DOHH2 (cell line): ENCODE measurements at regions not wholly inside any gene's neighbourhood (a gene's known extent, or its start where the extent isn't known, plus 50 kb on each side); places are given as distances from the start of the nearest gene placed in this dataset.

ENCODE experiments used
- H3F3A ChIP-seq: fragments of 200-600 bp; sonication (generic), shearing (Covaris generic); 2 replicates; pipeline ENCODE4 v1.6.0; 2016; ENCODE audit warnings: antibody characterized with exemption, mild to moderate bottlenecking; ENCODE audit not compliant: control insufficient read depth, insufficient read depth
- H3K27ac ChIP-seq: fragments of 200-600 bp; sonication (generic); 2 replicates; pipeline ENCODE4 v1.5.1; 2014; ENCODE audit warnings: low read depth, mild to moderate bottlenecking, low read length, moderate library complexity
- H3K27me3 ChIP-seq: fragments of 200-600 bp; sonication (generic); 2 replicates; pipeline ENCODE4 v1.6.1; 2014; ENCODE audit warnings: mild to moderate bottlenecking, low read length, mixed read lengths; ENCODE audit not compliant: control insufficient read depth
- H3K36me3 ChIP-seq: fragments of 200-600 bp; sonication (generic); 2 replicates; pipeline ENCODE4 v1.6.1; 2014; ENCODE audit warnings: mild to moderate bottlenecking, low read length, moderate library complexity, mixed read lengths; ENCODE audit not compliant: control insufficient read depth
- H3K4me1 ChIP-seq: fragments of 200-600 bp; sonication (generic); 2 replicates; pipeline ENCODE4 v1.6.1; 2014; ENCODE audit warnings: mild to moderate bottlenecking, low read length, mixed read lengths; ENCODE audit not compliant: control insufficient read depth
- H3K4me2 ChIP-seq: fragments of 200-600 bp; sonication (generic); 2 replicates; pipeline ENCODE4 v1.6.0; 2014; ENCODE audit warnings: mild to moderate bottlenecking, low read length, moderate library complexity
- H3K4me3 ChIP-seq: fragments of 200-600 bp; sonication (generic); 2 replicates; pipeline ENCODE4 v1.5.1; 2014; ENCODE audit warnings: mild to moderate bottlenecking, low read length, mixed read lengths
- H3K79me2 ChIP-seq: fragments of 200-600 bp; sonication (generic); 2 replicates; pipeline ENCODE4 v1.6.1; 2014; ENCODE audit warnings: mild to moderate bottlenecking, low read length, mixed read lengths; ENCODE audit not compliant: control insufficient read depth
- H3K9me2 ChIP-seq: fragments of 200-600 bp; sonication (generic); replicated peaks from 2 replicates; pipeline ENCODE4 v1.6.1; 2014; ENCODE audit warnings: mild to moderate bottlenecking, low read length, mixed read lengths; ENCODE audit not compliant: control insufficient read depth
- H3K9me3 ChIP-seq: fragments of 200-600 bp; sonication (generic); 2 replicates; pipeline ENCODE4 v1.6.1; 2014; ENCODE audit warnings: antibody characterized with exemption, low read length, mixed read lengths; ENCODE audit not compliant: control insufficient read depth, insufficient read depth
- H4K20me1 ChIP-seq: fragments of 200-600 bp; sonication (generic); 2 replicates; pipeline ENCODE4 v1.6.0; 2014; ENCODE audit warnings: low read depth, mild to moderate bottlenecking, antibody characterized with exemption, low read length, moderate library complexity; ENCODE audit not compliant: control insufficient read depth, insufficient read depth
- EZH2phosphoT487 ChIP-seq: fragments of 200-600 bp; sonication (generic); IDR thresholded peaks from 2 replicates; pipeline ENCODE4 v1.6.1; 2017; ENCODE audit warnings: borderline replicate concordance, mild to moderate bottlenecking, antibody characterized with exemption, low read length, moderate library complexity, mixed read lengths
- TF ChIP-seq, protein P1 (sequence below): fragments of 200-600 bp; sonication (generic); IDR thresholded peaks from one replicate; pipeline ENCODE4 v1.5.1; 2014; ENCODE audit warnings: antibody characterized with exemption, mild to moderate bottlenecking, low read depth, low read length; ENCODE audit not compliant: poor library complexity, severe bottlenecking

DNA sequence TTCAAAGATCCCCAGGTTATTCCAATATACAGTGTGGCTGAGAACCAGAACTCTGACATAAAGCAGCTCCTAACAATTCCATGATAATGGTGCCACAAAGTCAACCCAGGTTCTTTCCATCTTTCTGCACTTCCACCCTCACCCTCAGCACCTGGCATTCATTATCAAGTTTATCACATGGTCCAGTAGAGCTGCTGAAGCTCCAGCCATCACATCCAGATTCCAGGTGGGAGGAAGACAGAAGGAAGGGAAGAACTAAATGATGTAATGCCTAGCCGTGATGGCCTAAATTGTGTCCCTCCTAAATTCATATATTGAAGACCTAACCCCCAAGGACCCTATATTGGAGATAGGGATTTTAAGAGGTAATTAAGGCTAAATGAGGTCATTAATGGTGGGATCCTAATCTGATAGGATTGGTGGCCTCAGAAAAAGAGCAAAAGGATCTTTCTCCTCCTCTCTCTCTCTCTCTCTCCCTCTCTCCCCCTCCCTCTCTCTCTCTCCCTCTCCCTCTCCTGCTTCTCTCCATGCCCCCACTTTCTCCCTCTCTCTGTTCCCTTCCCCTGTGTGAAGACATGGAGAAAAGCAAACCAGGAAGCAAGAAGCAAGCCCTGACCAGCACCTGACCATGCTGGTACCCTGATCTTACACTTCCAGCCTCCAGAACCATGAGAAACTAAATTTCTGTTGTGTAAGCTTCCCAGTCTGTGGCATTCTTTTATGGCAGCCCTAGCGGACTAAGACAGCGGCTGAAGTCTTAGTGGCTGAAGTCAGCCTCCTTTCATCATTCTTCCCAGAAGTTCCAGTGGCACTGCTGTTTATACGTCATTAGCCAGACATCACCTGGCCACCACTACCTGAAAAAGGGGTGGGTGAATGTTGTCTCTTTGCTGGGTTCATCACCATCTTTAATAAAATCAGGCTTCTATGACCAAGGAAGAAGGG is 369.7 kb upstream of the PROK2 start:
- peaks cover 5% of the 10 kb centered on the region for H3K79me2 ChIP-seq
- peaks cover 6% of the 10 kb centered on the region for H3K36me3 ChIP-seq
- no peak for TF ChIP-seq EZH2phosphoT487
- TF ChIP-seq, protein P1, sequence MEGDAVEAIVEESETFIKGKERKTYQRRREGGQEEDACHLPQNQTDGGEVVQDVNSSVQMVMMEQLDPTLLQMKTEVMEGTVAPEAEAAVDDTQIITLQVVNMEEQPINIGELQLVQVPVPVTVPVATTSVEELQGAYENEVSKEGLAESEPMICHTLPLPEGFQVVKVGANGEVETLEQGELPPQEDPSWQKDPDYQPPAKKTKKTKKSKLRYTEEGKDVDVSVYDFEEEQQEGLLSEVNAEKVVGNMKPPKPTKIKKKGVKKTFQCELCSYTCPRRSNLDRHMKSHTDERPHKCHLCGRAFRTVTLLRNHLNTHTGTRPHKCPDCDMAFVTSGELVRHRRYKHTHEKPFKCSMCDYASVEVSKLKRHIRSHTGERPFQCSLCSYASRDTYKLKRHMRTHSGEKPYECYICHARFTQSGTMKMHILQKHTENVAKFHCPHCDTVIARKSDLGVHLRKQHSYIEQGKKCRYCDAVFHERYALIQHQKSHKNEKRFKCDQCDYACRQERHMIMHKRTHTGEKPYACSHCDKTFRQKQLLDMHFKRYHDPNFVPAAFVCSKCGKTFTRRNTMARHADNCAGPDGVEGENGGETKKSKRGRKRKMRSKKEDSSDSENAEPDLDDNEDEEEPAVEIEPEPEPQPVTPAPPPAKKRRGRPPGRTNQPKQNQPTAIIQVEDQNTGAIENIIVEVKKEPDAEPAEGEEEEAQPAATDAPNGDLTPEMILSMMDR: no peak
- H3K27me3 ChIP-seq: no peaks in the 10 kb centered on the region
- no peaks in the 10 kb centered on the region for H4K20me1 ChIP-seq
- no peak overlapping the region for H3K4me3 ChIP-seq
- H3F3A ChIP-seq: peaks cover 22% of the 10 kb centered on the region
- no peaks in the 10 kb centered on the region for H3K9me2 ChIP-seq
- no peak overlapping the region for H3K4me2 ChIP-seq
- peaks cover 25% of the 10 kb centered on the region for H3K4me1 ChIP-seq
- no peak overlapping the region for H3K27ac ChIP-seq
- no peaks in the 10 kb centered on the region for H3K9me3 ChIP-seq

DNA sequence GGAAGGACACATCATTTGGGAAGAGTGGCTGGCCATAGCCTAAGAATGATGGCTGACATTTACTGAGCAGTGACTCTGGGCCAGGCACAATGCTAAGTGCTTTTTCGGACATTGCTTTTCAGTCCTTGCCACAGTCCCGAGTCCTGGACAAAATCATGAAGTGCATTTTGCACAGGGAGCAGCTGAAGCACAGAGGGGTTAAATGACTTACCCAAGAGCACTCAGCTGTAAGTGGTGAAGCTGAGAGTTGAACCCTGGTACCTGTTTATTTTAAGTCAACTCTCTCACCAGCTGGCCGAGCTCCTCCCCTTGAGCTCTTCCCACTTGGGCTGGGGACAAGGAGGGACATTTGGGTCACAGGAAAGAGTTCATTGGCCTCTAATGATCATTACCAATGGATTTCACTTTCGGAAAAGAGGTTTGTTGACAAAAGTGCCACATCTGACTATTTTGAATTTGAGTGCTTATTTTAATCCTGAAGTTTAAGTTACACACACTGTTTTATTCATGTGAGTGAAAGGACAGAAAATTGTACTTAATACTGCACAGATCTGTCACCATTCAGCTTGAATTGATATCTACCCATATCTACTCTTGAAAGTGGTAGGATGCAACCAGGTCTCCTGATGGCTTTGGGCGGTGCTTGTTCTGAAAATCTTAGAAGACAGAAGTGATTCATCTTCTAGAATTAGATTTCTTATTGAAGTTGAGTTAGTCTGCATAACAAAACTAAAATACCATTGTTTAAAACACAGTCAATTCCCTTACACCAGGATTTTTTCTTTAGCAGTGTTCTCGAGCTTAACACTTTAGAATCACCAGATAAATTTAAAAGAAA is 368.7 kb upstream of the PROK2 start:
- Histone ChIP-seq H3F3A (peaks cover 14% of the 10 kb centered on the region), H3K9me3 (no peaks in the 10 kb centered on the region), H3K4me2 (no peak overlapping the region), H3K4me3 (no peak overlapping the region), H3K27ac (no peak overlapping the region), H3K36me3 (no peaks in the 10 kb centered on the region), H3K27me3 (no peaks in the 10 kb centered on the region), H3K9me2 (no peaks in the 10 kb centered on the region), H4K20me1 (no peaks in the 10 kb centered on the region), H3K4me1 (peaks cover 16% of the 10 kb centered on the region), H3K79me2 (no peaks in the 10 kb centered on the region)
- TF ChIP-seq EZH2phosphoT487: no peak
- TF ChIP-seq, protein P1: no peak

DNA sequence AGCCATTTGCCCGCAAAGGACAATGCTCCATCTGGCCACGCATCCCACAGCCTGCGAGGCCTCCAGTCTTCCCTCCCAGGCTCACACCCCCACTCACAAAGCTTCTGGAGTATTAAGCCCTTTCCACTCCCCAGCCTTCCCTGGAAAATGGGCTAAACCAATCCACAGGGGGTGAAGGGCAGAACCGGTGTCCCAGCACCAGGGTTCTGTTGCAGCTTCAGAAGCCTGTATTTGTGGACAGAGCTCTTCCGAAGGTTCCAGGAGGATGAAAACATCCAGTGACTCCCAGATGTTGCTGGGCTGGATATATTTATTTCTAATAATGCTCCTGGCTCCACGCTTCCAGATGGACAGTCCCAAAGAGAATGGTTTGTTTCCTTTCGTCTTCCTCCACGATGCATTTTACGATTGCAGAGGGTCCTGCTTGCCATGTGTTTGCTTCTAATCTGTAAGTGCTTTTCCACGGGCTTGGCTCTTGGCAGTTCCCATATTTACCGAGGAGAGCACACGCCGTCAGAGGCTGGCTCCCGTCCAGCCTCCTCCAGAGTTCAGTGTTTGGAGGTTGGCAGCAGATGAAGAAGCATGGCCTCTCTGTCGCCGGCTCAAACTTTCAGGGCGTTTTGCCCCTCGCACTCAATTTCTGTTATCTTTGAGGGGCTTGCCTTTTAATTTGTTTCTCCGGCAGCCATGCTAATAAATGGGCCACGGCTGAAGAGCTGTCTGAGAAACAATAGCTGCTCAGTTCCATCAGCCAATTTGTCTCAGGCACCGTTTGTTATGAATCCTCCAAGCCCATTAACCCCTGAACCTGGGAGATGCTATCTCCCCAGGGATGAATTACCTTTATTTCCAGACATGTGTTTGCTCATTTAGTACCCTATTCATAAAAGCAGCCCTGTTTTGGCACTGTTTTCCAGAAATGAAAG is 367.9 kb upstream of the PROK2 start:
- Histone ChIP-seq H3K27ac (no peak overlapping the region), H3K4me3 (no peak overlapping the region)

More for the DNA sequence above, 367.9 kb upstream of the PROK2 start:
- no peaks in the 10 kb centered on the region for H3K27me3 ChIP-seq
- no peaks in the 10 kb centered on the region for H3K79me2 ChIP-seq
- no peaks in the 10 kb centered on the region for H3K9me2 ChIP-seq
- no peaks in the 10 kb centered on the region for H3K36me3 ChIP-seq
- no peaks in the 10 kb centered on the region for H3K9me3 ChIP-seq
- H4K20me1 ChIP-seq: no peaks in the 10 kb centered on the region
- H3K4me1 ChIP-seq: peaks cover 13% of the 10 kb centered on the region
- H3K4me2 ChIP-seq: no peak overlapping the region
- no peak for TF ChIP-seq EZH2phosphoT487
- TF ChIP-seq, protein P1: no peak
- H3F3A ChIP-seq: peaks cover 7% of the 10 kb centered on the region
